HG03025 (cell line): ENCODE measurements at regions not wholly inside any gene's neighbourhood (a gene's known extent, or its start where the extent isn't known, plus 50 kb on each side); places are given as distances from the start of the nearest gene placed in this dataset.

Experiments
- ATAC-seq: cut with Tn5 transposase; IDR thresholded peaks from one replicate; pipeline ENCODE4 v1.9.1; 2021; ENCODE audit warnings: mild to moderate bottlenecking, moderate library complexity; ENCODE audit not compliant: unreplicated experiment, low FRiP score

DNA sequence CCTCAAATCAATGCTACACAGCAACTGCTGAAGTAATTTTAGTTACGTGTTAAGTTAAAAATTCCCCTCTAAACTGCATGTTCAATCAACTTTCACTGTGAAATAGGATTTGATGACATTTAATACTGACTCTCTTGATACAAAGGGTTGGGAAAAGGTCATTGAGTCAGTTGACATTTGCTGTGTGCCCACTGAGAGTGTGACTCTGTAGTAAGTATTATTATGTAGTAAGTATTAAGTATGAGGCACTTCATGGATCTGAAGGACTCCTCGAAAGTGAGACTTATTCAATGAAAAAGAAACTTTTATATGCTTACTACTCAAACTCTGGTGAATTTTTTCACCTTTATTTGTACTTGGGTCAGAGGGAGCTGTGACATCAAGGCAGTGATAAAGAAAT, 83.1 kb upstream of the S1PR1 start:
- no peak for ATAC-seq

DNA sequence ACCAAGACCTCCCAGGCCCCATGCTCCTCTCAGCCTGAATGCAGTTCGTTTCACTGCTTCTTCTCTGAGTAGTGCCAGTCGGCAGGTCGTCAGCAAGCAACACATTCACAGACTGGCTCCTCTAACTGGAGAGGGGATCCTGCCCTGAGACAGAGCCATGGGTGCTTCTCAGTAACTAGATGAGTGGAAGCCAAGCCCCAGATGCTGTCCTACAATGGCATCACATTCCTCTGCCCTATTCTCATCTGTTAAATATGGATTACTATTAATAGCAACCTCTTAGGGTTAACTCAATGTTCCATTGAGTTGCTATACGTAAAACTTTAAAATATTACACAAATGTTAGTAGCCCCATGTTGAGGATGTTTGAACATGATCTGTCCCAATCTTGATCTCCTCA, 84.2 kb upstream of the S1PR1 start:
- ATAC-seq: no peak

DNA sequence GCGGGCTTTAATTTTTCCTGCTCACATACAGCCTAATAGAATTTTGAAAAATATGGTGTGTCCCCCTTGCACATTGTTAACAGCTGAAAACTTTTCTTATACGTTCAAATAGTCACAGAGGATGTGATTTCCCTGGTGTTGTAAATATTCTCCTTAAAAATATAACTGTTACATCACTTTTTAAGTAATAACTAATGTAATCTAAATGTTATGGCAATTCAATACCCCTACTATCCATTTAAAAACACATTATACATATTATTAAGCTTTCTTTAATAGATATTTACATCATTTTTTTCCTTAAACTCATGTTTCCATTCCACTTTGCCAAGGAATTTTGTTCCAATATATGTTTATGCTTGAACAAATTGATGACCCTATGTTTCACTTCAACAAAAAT, 85.5 kb upstream of the S1PR1 start:
- ATAC-seq: no peak

DNA sequence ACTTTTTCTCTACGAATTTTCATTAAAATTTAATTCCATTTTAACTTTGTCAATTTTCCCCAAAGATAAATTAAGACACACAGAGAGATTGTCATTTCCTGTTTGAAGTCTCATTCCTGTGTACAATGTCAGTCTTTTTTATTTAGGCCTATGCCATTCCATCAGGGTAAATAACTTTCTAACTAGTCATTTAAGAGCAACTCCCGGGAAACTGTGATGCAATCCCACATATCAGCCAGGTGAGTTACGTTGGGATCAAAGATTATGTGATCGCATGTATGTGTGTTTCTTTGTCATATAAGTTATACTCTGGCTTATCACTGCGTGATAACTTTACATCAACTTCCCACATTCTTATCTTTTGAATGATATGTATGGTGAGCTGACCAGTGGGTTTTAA, 86.1 kb upstream of the S1PR1 start:
- ATAC-seq: no peak

DNA sequence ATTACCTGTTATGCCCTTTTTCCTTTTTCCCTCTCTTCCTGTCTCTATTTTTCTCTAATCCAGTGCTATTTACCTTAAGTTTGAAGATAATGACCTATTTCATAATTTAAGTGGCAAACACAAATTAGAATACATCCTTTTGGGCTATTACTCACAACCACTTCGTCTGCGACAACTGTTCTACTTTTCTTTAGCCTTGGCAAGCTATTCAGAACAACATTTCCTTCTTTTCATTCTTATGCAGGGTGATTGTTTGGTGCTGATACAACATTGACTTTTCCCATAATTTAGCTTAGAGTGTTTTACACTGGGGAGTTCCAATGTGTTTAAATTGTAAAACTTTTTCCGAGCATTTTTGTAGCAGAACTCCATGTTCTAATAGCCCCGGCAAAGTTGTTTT, 86.6 kb upstream of the S1PR1 start:
- ATAC-seq: no peak

DNA sequence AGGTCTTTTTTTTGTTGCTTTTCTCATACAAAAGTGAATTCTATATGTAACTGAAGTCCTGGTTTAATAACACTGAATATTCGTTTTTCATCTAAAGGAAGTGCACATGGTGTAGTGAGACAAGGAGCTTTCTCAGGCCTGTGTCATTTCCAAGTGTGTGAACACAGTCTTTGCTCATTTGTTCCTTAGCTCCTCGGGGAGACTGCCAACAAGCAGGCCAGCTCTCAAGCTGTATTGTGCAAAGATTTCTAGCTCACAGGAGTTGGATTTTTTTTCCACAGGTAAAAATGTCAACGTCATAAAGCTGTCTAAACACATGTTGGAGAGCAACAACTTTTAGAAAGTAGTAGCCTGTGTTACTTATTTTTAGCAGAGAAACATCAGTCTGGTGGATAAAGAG, 87.8 kb upstream of the S1PR1 start:
- ATAC-seq: no peak

DNA sequence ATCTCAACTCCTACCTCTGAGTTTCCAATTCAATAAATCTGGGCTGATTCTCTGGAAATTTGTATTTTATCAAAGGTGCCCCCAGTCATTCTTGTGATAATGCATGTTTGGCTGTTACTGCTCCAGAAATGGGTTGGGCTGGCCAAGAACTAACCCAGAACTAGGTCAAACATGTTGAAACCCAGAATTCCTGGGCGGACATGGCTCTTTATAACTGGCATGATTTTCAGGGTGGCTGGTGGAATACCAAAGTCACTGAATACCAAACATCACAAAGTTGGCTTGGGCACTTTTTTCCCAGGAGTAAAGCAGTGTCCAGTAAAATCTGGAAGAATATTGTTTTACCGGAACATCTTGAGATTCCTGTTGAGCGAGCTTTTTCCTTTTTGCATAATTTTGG, 89.4 kb upstream of the S1PR1 start:
- no peak for ATAC-seq

DNA sequence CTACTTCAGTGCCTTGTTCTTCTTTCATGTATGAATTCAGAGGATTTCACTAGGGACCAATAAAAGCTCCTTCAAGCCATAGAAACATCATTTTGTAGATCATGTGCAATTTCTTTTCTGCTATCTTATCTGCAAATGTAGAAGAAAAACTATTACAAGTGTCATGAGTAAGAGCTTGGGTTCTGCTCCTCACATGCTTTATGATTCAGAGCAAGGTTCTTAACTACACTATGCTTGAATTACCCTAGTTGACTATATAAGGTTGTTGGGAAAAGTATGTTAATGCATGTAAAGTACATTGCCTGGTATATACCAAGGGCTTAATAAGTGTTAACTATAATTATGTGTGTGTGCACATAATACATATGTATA, 91.4 kb upstream of the S1PR1 start:
- no peak for ATAC-seq

DNA sequence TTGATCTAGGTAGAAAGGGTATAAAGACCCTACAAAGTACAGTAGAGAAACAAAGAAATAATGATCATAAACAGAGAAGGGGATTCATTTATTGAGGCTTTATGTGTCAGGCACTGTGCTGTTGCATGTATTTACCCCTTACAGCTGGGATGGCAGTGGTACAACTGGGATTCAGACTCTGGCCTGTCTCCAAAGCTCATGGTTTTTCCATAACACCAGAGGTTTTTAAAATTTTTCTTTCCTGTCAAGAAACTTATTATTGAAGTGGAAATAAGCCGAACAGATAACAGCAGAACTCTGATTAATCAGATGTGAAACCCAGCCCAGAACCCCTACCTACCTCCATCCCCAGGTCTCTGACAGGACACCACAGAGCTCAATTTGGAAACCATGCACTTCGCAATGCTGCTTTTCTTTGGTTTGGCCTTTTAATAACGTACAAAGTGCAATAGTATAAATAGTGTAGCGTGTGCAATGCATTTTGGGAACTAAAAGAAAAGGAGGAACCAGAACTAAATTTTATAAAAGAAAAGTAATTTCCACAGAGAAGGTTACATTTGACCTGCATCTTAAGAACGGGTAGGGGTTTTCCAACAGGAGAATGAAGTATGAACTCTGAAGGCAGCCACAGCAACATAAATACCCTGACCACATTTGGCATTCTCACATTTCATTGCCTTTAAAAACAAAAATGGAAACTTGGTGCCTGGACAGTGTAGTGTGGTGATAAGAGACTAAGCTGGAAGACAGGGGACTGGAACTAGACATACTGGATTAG, 92.0 kb upstream of the S1PR1 start:
- ATAC-seq: no peak

DNA sequence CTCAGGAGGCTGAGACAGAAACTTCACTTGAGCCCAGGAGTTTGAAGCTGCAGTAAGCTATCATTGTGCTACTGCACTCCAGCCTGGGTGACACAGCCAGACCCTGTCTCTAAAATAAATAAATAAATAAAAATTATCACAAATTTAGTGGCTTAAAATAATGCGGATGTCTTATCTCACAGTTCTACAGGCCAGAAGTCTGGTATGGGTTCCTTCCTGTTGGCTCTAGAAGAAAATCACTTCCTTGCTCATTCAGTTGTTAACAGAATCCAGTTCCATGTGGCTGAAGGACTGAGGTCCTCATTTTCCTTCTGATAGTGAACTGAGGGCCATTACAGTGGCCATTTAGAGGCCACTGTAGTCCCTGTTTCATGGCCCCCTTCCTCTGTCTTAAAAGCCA, 94.6 kb upstream of the S1PR1 start:
- no peak for ATAC-seq

DNA sequence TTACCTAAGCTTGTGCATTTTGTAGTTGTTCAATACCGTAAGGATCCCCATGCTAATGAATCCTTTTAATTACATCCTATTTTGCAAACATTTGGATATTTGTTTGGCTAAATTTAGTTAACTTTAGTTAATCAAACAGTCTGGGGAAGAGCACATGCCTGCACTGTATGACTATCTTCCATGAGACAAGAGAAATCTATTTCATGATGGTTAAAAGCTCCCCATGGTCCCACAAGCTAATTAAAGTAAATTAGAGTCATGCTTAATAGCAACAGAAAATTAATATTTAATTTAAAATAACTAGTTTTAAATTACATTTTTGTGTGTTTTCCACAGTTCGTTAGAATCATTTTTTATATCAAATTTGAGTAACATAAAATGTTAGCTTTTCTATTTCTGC, 95.4 kb upstream of the S1PR1 start:
- ATAC-seq: no peak

DNA sequence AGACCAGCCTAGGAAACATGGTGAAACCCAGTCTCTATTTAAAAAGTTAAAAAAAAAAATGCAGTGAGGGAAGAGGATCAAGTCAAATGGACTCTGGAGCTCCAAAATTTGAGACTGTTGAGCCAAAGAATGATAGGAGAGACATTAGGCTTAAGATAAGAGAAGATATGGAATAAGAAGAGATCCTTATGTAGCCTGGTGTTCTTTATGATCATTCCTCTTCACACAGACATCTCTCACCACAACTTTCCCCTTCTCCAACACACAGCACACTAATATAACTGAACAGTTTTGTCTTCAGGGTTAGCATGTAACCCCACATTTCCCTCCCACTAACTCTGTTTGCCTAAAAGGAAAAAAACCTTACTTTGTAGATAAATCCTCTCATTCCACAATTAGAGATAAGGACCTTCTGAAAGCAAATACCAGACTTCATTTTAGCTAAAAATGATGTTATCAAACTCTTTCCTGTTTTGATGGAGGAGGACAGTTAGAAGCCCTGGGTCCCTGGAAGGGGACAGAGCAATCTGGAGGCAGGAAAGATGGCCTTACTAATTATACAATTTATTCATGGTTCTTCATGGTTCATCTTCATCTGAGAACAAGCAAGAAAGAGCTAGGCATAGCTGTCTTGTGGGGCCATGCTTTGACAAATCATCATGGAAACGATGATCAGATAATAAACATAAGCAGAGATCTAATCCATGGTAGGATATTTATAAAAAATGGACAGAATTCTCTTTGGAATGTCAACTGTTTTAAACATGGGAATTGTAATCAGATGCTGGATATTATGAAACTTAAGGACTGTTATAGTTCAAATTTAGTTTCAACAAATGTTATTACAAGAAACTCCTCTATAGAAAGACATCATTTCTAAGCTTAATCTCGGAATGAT, 96.7 kb upstream of the S1PR1 start:
- no peak for ATAC-seq

DNA sequence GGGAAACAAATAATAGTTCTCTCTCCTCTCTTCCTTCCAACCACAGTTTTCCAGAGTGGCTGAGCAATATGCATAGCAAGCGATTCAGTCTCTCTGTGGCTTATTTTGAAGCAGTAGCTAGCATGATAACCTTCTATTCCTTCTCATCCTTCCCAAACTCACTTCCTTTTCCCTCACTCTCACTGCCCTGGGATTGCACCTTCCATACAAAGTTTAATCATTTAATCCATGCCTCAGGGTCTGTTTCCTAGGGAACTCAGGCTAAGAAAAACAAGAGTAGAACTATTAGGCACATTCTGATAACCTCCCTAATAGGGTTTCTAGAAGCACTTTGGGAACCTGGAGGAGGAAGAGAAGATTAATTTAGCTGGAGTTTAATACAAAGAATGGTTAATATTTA, 97.7 kb upstream of the S1PR1 start:
- no peak for ATAC-seq

DNA sequence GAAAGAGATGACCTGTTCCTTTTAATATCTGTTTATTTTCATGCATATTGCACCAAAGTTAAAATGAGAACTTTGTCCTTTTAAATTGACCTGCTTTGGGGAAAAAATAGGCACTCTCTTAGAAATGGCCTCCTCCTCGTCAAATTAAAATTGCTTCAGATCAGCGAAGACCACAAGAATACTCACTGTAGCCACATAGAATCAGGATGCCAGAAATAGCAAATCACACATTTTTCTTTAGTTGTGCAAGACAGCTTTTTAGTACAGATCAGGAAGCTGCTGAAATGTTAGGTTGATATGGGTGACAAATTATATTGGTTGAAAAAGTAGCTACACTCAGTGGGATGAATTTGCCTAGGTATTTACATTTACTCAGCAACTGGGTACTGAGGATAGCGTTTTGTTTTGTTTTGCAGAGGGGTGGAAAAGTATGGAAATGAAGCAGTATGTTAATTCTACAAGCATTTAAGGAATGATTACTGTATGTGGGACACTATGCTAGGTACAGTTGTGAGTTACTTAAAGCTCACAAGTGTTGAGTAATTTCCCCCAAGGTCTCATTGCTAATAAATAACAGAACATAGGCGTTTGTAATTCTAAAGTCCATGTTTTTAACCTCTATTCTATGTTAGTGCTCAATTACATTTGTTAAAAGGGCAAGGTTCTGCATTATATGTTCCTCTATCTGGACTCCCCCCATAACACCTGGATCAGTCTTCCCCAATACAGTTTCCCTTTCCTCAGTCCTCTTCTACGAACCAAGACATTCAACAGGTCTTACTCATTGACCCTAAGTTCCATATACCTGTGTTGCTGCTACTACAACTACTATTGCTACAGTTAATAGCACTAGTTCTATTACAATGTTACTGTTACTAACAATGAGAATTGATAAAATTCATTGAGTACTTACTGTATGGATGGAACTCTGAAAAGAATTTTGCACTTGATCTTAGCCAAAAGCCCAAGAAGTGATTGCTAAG, 99.4 kb upstream of the S1PR1 start:
- no peak for ATAC-seq

DNA sequence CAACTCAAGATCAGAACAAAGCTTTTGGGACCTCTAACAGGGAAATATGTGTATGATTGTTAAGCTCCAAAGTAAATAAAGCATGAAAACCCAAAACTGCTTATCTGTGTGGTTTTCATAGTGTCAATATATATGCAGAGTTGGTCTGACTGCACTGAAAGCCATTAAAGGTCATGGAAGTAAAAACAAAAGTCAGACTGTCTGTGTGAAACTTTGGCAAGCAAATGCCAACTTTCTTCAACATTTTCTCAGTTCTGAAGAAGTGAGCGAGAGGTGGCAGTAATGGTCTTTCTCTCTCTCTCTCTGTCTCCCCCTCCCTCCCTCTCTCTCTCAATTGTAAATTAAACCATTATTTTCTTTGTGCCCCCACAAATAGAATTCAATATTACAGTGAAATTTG, 100.1 kb upstream of the S1PR1 start:
- peak; percentile 61 for ATAC-seq

DNA sequence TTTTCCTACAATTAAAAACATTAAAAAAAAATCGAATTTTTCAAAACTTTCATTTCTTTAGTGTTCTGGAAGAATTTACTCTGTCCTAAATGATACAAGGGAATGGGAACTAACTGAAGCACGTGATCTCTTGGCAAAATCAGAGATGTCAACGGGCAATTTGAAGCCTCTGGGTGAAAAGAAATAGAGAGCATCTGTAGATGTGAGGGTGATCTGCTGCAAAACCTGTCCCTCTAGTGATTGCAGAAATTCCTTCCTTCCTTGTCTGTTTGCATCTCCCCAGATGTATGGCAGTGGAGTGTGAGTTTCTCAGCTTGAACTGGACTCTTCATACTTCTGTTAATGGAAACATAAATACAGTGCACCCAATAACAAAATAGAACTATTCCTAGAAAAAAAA, 100.5 kb upstream of the S1PR1 start:
- no peak for ATAC-seq

DNA sequence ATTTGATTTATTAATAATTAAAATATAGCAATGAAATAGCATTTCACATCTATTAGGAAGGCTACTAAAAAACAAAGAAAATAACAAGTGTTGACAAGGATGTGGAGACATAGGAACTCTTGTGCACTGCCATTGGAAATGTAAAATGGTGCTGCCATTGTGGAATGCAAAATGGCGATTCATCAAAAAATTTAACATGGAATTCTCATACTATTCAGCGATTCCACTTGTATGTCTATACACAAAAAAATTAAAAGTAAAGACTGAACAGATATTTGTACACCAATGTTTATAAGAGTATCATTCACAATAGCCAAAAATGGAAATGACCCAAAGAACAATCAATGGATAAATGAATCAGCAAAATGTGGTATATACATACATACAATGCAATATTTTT, 101.3 kb upstream of the S1PR1 start:
- no peak for ATAC-seq

DNA sequence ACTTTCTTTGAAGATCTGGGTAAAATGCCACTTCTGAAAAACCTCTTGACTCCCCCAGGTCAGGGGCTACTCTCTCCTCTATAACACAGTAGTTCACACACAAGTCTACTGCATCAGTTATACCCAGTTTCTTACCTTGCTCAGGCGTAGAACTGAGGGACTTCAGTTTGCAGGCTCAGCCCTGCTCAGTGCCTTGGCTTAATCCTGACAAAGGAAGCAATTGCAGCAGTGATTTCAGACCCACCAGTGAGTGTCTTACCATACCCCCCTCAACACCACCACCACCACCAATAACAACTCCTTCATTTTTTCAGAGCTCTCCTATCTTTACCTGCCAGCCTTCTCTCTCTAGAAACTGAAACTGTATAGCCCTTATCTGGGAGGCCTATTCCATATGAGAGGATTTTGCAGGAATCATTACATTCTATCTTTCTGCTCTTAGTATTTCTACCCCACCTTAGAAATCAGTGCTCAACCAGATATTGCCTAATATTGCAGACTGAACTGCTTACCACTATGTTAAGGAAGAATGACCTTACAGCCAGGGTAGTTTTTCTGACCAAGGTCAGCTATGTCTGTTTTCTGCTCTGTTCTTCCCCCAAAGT, 105.5 kb upstream of the S1PR1 start:
- ATAC-seq: no peak

DNA sequence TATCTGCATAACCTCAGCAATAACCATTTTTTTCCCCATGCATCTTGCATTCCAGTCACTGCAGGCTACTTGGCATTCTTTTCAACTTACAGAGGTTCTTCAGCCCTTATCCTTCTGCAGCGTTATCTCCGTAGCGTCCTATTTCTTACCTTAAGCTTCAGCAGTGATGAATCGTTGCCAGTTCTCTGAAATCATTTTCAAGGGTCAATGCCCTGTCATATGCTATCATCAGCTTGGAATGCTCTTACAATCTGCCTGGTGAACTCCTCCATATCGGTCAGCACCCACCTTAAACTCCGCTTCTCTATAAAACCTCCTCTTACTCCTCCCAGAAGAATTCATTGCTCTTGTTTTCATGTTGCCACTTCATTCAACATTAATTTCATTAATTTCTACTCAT, 105.1 kb upstream of the DPH5 start:
- ATAC-seq: no peak

DNA sequence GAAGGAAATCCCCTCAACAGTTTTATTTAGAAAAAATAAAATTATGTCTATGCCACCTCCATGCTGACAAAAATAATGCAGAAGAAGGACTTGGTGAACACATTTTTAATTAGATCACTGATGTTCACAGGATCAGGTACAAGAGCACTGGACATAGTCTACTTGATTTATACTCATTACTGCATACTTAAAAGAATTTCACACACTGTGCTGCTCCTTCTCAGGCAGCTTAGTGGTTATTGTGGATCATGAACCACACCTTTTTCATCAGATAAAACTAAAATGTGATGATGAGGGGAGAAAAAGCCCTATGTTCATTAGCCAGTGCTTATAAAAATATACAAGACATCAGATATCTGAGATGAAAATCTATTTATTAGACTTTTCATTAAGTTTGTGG, 103.3 kb upstream of the DPH5 start:
- ATAC-seq: no peak
